ENCODE measurements at regions not wholly inside any gene's neighbourhood (a gene's known extent, or its start where the extent isn't known, plus 50 kb on each side); places are given as distances from the start of the nearest gene placed in this dataset.

- no peaks in the 10 kb centered on the region for H3K9me3 ChIP-seq (ENCODE audit: control insufficient read depth in 1 of 2, low read length in 2 of 2)
- no peak overlapping the region for H3K4me3 ChIP-seq (ENCODE audit: low read depth in 1 of 2, low read length in 2 of 2)
- no peaks in the 10 kb centered on the region for H3K36me3 ChIP-seq (ENCODE audit: control insufficient read depth in 1 of 2, insufficient read depth in 2 of 2, low read length in 2 of 2)
- H3K27ac ChIP-seq (ENCODE audit: low read length): no peak overlapping the region
- H3K4me1 ChIP-seq (ENCODE audit: control insufficient read depth in 1 of 2, insufficient read depth in 2 of 2, low read length in 2 of 2): no peaks in the 10 kb centered on the region
- no peaks in the 10 kb centered on the region for H3K27me3 ChIP-seq (ENCODE audit: low read depth, low read length)
These were observed 850.6 kb downstream of the TYW1 start for GRCh38 chr7:67847092-67847787.

- Histone ChIP-seq H3K27ac (ENCODE audit: low read length) (no peak overlapping the region), H3K36me3 (ENCODE audit: control insufficient read depth in 1 of 2, insufficient read depth in 2 of 2, low read length in 2 of 2) (no peaks in the 10 kb centered on the region), H3K9me3 (ENCODE audit: control insufficient read depth in 1 of 2, low read length in 2 of 2) (no peaks in the 10 kb centered on the region), H3K27me3 (ENCODE audit: low read depth, low read length) (no peaks in the 10 kb centered on the region), H3K4me1 (ENCODE audit: control insufficient read depth in 1 of 2, insufficient read depth in 2 of 2, low read length in 2 of 2) (no peaks in the 10 kb centered on the region), H3K4me3 (ENCODE audit: low read depth in 1 of 2, low read length in 2 of 2) (no peak overlapping the region)
These were observed 857.9 kb downstream of the TYW1 start for GRCh38 chr7:67854221-67855178.

- Histone ChIP-seq H3K9me3 (ENCODE audit: control insufficient read depth in 1 of 2, low read length in 2 of 2) (no peaks in the 10 kb centered on the region), H3K4me3 (ENCODE audit: low read depth in 1 of 2, low read length in 2 of 2) (no peak overlapping the region), H3K27ac (ENCODE audit: low read length) (no peak overlapping the region)
These were observed 858.7 kb downstream of the TYW1 start for GRCh38 chr7:67855322-67855721.

GRCh38 chr7:67856046-67856445 is 859.4 kb downstream of the TYW1 start:
- no peak overlapping the region for H3K27ac ChIP-seq (ENCODE audit: low read length)
- H3K4me1 ChIP-seq (ENCODE audit: control insufficient read depth in 1 of 2, insufficient read depth in 2 of 2, low read length in 2 of 2): no peaks in the 10 kb centered on the region
- no peak overlapping the region for H3K4me3 ChIP-seq (ENCODE audit: low read depth in 1 of 2, low read length in 2 of 2)
- H3K27me3 ChIP-seq (ENCODE audit: low read depth, low read length): no peaks in the 10 kb centered on the region
- no peaks in the 10 kb centered on the region for H3K9me3 ChIP-seq (ENCODE audit: control insufficient read depth in 1 of 2, low read length in 2 of 2)
- no peaks in the 10 kb centered on the region for H3K36me3 ChIP-seq (ENCODE audit: control insufficient read depth in 1 of 2, insufficient read depth in 2 of 2, low read length in 2 of 2)

More at GRCh38 chr7:67855322-67855721, 858.7 kb downstream of the TYW1 start:
- Histone ChIP-seq H3K4me1 (ENCODE audit: control insufficient read depth in 1 of 2, insufficient read depth in 2 of 2, low read length in 2 of 2) (no peaks in the 10 kb centered on the region), H3K36me3 (ENCODE audit: control insufficient read depth in 1 of 2, insufficient read depth in 2 of 2, low read length in 2 of 2) (no peaks in the 10 kb centered on the region), H3K27me3 (ENCODE audit: low read depth, low read length) (no peaks in the 10 kb centered on the region)

- no peaks in the 10 kb centered on the region for H3K36me3 ChIP-seq (ENCODE audit: control insufficient read depth in 1 of 2, insufficient read depth in 2 of 2, low read length in 2 of 2)
- peaks cover 0 to 10% of the 10 kb centered on the region in 2 donors for H3K9me3 ChIP-seq (ENCODE audit: control insufficient read depth in 1 of 2, low read length in 2 of 2)
- H3K4me3 ChIP-seq (ENCODE audit: low read depth in 1 of 2, low read length in 2 of 2): no peak overlapping the region
- no peaks in the 10 kb centered on the region for H3K4me1 ChIP-seq (ENCODE audit: control insufficient read depth in 1 of 2, insufficient read depth in 2 of 2, low read length in 2 of 2)
- no peaks in the 10 kb centered on the region for H3K27me3 ChIP-seq (ENCODE audit: low read depth, low read length)
- no peak overlapping the region for H3K27ac ChIP-seq (ENCODE audit: low read length)
These were observed 861.1 kb downstream of the TYW1 start for GRCh38 chr7:67857698-67858097.

- no peaks in the 10 kb centered on the region for H3K27me3 ChIP-seq (ENCODE audit: low read depth, low read length)
- no peaks in the 10 kb centered on the region for H3K36me3 ChIP-seq (ENCODE audit: control insufficient read depth in 1 of 2, insufficient read depth in 2 of 2, low read length in 2 of 2)
- no peak overlapping the region for H3K27ac ChIP-seq (ENCODE audit: low read length)
- H3K4me3 ChIP-seq (ENCODE audit: low read depth in 1 of 2, low read length in 2 of 2): no peak overlapping the region
- H3K9me3 ChIP-seq (ENCODE audit: control insufficient read depth in 1 of 2, low read length in 2 of 2): peaks cover 0 to 11% of the 10 kb centered on the region in 2 donors
- no peaks in the 10 kb centered on the region for H3K4me1 ChIP-seq (ENCODE audit: control insufficient read depth in 1 of 2, insufficient read depth in 2 of 2, low read length in 2 of 2)
These were observed 862.3 kb downstream of the TYW1 start for GRCh38 chr7:67858931-67859330.

GRCh38 chr7:67863911-67864310 is 867.3 kb downstream of the TYW1 start:
- Histone ChIP-seq H3K27ac (ENCODE audit: low read length) (no peak overlapping the region), H3K27me3 (ENCODE audit: low read depth, low read length) (no peaks in the 10 kb centered on the region), H3K4me1 (ENCODE audit: control insufficient read depth in 1 of 2, insufficient read depth in 2 of 2, low read length in 2 of 2) (no peaks in the 10 kb centered on the region), H3K4me3 (ENCODE audit: low read depth in 1 of 2, low read length in 2 of 2) (no peak overlapping the region), H3K9me3 (ENCODE audit: control insufficient read depth in 1 of 2, low read length in 2 of 2) (peaks cover 0 to 11% of the 10 kb centered on the region in 2 donors), H3K36me3 (ENCODE audit: control insufficient read depth in 1 of 2, insufficient read depth in 2 of 2, low read length in 2 of 2) (no peaks in the 10 kb centered on the region)

- Histone ChIP-seq H3K27ac (ENCODE audit: low read length) (no peak overlapping the region), H3K9me3 (ENCODE audit: control insufficient read depth in 1 of 2, low read length in 2 of 2) (peaks cover 0 to 11% of the 10 kb centered on the region in 2 donors), H3K27me3 (ENCODE audit: low read depth, low read length) (no peaks in the 10 kb centered on the region), H3K36me3 (ENCODE audit: control insufficient read depth in 1 of 2, insufficient read depth in 2 of 2, low read length in 2 of 2) (no peaks in the 10 kb centered on the region), H3K4me1 (ENCODE audit: control insufficient read depth in 1 of 2, insufficient read depth in 2 of 2, low read length in 2 of 2) (no peaks in the 10 kb centered on the region), H3K4me3 (ENCODE audit: low read depth in 1 of 2, low read length in 2 of 2) (no peak overlapping the region)
These were observed 869.4 kb downstream of the TYW1 start for GRCh38 chr7:67866054-67866453.

- H3K36me3 ChIP-seq (ENCODE audit: control insufficient read depth in 1 of 2, insufficient read depth in 2 of 2, low read length in 2 of 2): no peaks in the 10 kb centered on the region
- no peak overlapping the region for H3K4me3 ChIP-seq (ENCODE audit: low read depth in 1 of 2, low read length in 2 of 2)
- H3K27me3 ChIP-seq (ENCODE audit: low read depth, low read length): no peaks in the 10 kb centered on the region
- no peak overlapping the region for H3K27ac ChIP-seq (ENCODE audit: low read length)
- H3K9me3 ChIP-seq (ENCODE audit: control insufficient read depth in 1 of 2, low read length in 2 of 2): peaks cover 0 to 7% of the 10 kb centered on the region in 2 donors
- H3K4me1 ChIP-seq (ENCODE audit: control insufficient read depth in 1 of 2, insufficient read depth in 2 of 2, low read length in 2 of 2): no peaks in the 10 kb centered on the region
These were observed 870.2 kb downstream of the TYW1 start for GRCh38 chr7:67866812-67867211.

GRCh38 chr7:67870396-67870795 is 873.8 kb downstream of the TYW1 start:
- Histone ChIP-seq H3K4me1 (ENCODE audit: control insufficient read depth in 1 of 2, insufficient read depth in 2 of 2, low read length in 2 of 2) (no peaks in the 10 kb centered on the region), H3K4me3 (ENCODE audit: low read depth in 1 of 2, low read length in 2 of 2) (no peak overlapping the region), H3K27me3 (ENCODE audit: low read depth, low read length) (no peaks in the 10 kb centered on the region), H3K27ac (ENCODE audit: low read length) (no peak overlapping the region), H3K9me3 (ENCODE audit: control insufficient read depth in 1 of 2, low read length in 2 of 2) (no peaks in the 10 kb centered on the region), H3K36me3 (ENCODE audit: control insufficient read depth in 1 of 2, insufficient read depth in 2 of 2, low read length in 2 of 2) (no peaks in the 10 kb centered on the region)

GRCh38 chr7:67875558-67875957 is 878.9 kb downstream of the TYW1 start:
- no peak overlapping the region for H3K4me3 ChIP-seq (ENCODE audit: low read depth in 1 of 2, low read length in 2 of 2)
- no peaks in the 10 kb centered on the region for H3K9me3 ChIP-seq (ENCODE audit: control insufficient read depth in 1 of 2, low read length in 2 of 2)
- no peak overlapping the region for H3K27ac ChIP-seq (ENCODE audit: low read length)
- H3K27me3 ChIP-seq (ENCODE audit: low read depth, low read length): no peaks in the 10 kb centered on the region
- no peaks in the 10 kb centered on the region for H3K4me1 ChIP-seq (ENCODE audit: control insufficient read depth in 1 of 2, insufficient read depth in 2 of 2, low read length in 2 of 2)
- H3K36me3 ChIP-seq (ENCODE audit: control insufficient read depth in 1 of 2, insufficient read depth in 2 of 2, low read length in 2 of 2): no peaks in the 10 kb centered on the region

All from muscle layer of duodenum (tissue), 2 donors.